ENCODE measurements at regions not wholly inside any gene's neighbourhood (a gene's known extent, or its start where the extent isn't known, plus 50 kb on each side); places are given as distances from the start of the nearest gene placed in this dataset.

DNA sequence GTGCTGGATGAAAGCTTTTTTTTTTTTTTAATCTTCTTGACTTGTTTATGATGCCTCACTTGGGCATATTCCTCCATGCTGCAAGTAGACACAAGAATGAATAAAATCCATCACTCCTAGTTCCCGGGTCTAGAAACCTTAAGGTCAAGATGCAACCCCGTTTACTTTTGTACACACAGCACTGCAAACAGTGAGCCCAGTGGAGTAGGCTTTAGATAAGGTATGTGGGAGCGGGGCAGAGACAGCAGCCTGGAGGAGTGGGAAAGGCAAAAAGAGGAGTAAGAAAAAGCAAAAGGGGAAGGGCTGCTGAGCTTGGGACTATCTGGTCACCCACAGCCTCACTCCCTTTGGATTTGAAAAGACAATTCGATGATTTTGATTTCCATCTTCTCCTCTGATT is 429.8 kb upstream of the ARGLU1 start:
- DNase-seq (ENCODE audit: low spot score) (no peak), ATAC-seq (no peak; the same call in 1 of the 2 replicates)
- ChIA-PET CTCF (no interaction called here), POLR2A (interaction anchor here (0.6 kb wide), 1 partner anchor 28 kb away, joined by 3 read pairs; no protein-coding TSS in a partner anchor)
- Mint-ChIP-seq H3K4me1 (no peaks in the 10 kb centered on the region), H3K27ac (no peak overlapping the region), H3K27me3 (ENCODE audit: low read depth) (no peaks in the 10 kb centered on the region), H3K9me3 (0 out of 2 replicates have a peak, but pooled peaks cover 2% of the 10 kb centered on the region), H3K36me3 (no peaks in the 10 kb centered on the region), H3K4me3 (no peak overlapping the region)
- TF ChIP-seq MXD4 (CRISPR knock-in tag; IDR thresholded peaks at IDR 0.05; ENCODE audit: borderline replicate concordance) (no peak), ZMAT4 (CRISPR knock-in tag; IDR thresholded peaks at IDR 0.05) (no peak), ZNF423 (CRISPR knock-in tag; IDR thresholded peaks at IDR 0.05) (no peak)
- TF ChIP-seq, protein P1, sequence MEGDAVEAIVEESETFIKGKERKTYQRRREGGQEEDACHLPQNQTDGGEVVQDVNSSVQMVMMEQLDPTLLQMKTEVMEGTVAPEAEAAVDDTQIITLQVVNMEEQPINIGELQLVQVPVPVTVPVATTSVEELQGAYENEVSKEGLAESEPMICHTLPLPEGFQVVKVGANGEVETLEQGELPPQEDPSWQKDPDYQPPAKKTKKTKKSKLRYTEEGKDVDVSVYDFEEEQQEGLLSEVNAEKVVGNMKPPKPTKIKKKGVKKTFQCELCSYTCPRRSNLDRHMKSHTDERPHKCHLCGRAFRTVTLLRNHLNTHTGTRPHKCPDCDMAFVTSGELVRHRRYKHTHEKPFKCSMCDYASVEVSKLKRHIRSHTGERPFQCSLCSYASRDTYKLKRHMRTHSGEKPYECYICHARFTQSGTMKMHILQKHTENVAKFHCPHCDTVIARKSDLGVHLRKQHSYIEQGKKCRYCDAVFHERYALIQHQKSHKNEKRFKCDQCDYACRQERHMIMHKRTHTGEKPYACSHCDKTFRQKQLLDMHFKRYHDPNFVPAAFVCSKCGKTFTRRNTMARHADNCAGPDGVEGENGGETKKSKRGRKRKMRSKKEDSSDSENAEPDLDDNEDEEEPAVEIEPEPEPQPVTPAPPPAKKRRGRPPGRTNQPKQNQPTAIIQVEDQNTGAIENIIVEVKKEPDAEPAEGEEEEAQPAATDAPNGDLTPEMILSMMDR (IDR thresholded peaks at IDR 0.05), result no peak

GRCh38 chr13:106996867-106997618 is 429.1 kb upstream of the ARGLU1 start:
- H3K4me3 Mint-ChIP-seq, result no peak overlapping the region
- 0 out of 2 replicates have a peak, but pooled peaks cover 6% of the 10 kb centered on the region for H3K9me3 Mint-ChIP-seq
- no peak for DNase-seq (ENCODE audit: low spot score)
- H3K4me1 Mint-ChIP-seq, result no peaks in the 10 kb centered on the region
- TF ChIP-seq ZNF671 (CRISPR knock-in tag; IDR thresholded peaks at IDR 0.05) (no peak), ZNF423 (CRISPR knock-in tag; IDR thresholded peaks at IDR 0.05) (no peak), FOXP1 (CRISPR knock-in tag; IDR thresholded peaks at IDR 0.05; ENCODE audit: borderline replicate concordance) (no peak)
- H3K36me3 Mint-ChIP-seq, result no peaks in the 10 kb centered on the region
- no peak for ATAC-seq
- H3K27me3 Mint-ChIP-seq (ENCODE audit: low read depth), result no peaks in the 10 kb centered on the region
- POLR2A ChIA-PET, result interaction anchor here (0.6 kb wide), 1 partner anchor 28 kb away, joined by 3 read pairs; no protein-coding TSS in a partner anchor
- CTCF ChIA-PET, result no interaction called here
- no peak overlapping the region for H3K27ac Mint-ChIP-seq

DNA sequence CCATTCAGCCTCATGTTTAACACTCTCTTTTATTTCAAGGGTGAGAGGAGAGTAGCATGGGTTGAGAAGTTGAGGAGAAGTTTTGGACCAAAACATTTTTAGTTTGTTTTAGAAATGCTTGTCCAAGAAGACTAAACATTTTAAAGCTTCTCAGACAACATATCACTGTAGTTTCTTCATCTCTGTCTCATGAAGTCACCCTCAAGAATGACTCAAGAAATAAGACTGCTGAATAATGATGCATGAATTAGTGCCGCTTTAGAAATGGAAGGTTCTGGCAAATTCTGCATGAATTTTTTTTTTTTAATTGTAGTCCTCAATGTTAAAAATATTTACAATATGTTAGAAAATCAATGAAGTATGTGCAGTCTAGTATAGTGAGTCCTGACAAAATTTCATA is 422.7 kb upstream of the ARGLU1 start:
- DNase-seq (ENCODE audit: low spot score) (no peak), ATAC-seq (no peak)
- TF ChIP-seq, protein P2, sequence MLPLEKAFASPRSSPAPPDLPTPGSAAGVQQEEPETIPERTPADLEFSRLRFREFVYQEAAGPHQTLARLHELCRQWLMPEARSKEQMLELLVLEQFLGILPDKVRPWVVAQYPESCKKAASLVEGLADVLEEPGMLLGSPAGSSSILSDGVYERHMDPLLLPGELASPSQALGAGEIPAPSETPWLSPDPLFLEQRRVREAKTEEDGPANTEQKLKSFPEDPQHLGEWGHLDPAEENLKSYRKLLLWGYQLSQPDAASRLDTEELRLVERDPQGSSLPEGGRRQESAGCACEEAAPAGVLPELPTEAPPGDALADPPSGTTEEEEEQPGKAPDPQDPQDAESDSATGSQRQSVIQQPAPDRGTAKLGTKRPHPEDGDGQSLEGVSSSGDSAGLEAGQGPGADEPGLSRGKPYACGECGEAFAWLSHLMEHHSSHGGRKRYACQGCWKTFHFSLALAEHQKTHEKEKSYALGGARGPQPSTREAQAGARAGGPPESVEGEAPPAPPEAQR (CRISPR knock-in tag; IDR thresholded peaks at IDR 0.05), result no peak
- TF ChIP-seq ETV6 (CRISPR knock-in tag; IDR thresholded peaks at IDR 0.05) (no peak), NR3C1 (CRISPR knock-in tag; conservative IDR thresholded peaks at IDR 0.05; ENCODE audit: low read depth) (no peak), TP53 (CRISPR knock-in tag; IDR thresholded peaks at IDR 0.05) (no peak), ZBTB21 (CRISPR knock-in tag; IDR thresholded peaks at IDR 0.05; ENCODE audit: borderline replicate concordance) (no peak)
- Mint-ChIP-seq H3K27ac (no peak overlapping the region), H3K27me3 (ENCODE audit: low read depth) (no peaks in the 10 kb centered on the region), H3K4me3 (no peak overlapping the region), H3K9me3 (0 out of 2 replicates have a peak, but pooled peaks cover 6% of the 10 kb centered on the region), H3K4me1 (peaks cover 15% of the 10 kb centered on the region), H3K36me3 (no peaks in the 10 kb centered on the region)
- ChIA-PET POLR2A (no interaction called here), CTCF (no interaction called here)

DNA sequence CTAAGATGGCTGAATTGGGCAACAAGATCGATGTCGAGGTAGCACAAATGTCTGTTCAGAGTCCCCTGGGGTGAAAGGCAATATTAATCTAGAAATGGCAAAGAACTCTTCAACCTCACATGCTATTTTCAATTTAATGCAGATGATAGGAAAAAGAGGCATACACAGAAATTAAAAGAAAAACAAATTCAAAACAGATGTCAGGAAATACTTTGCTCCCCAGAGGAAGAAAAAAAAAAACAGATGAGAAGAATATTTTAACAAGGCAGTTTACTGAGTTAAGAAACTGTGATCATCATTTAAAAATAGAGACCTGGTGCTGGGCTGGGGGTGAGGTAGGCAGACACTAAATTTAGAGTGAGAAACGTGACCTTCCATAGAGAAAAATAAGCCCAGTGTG is 421.9 kb upstream of the ARGLU1 start:
- Mint-ChIP-seq H3K4me1 (peaks cover 22% of the 10 kb centered on the region), H3K36me3 (no peaks in the 10 kb centered on the region), H3K27ac (no peak overlapping the region), H3K27me3 (ENCODE audit: low read depth) (no peaks in the 10 kb centered on the region), H3K9me3 (0 out of 2 replicates have a peak, but pooled peaks cover 6% of the 10 kb centered on the region), H3K4me3 (no peak overlapping the region)
- ATAC-seq, result no peak
- ChIA-PET CTCF (no interaction called here), POLR2A (no interaction called here)
- DNase-seq (ENCODE audit: low spot score), result no peak
- TF ChIP-seq ZNF416 (CRISPR knock-in tag; IDR thresholded peaks at IDR 0.05) (no peak), MYBL2 (CRISPR knock-in tag; IDR thresholded peaks at IDR 0.05) (no peak), ZNF281 (CRISPR knock-in tag; IDR thresholded peaks at IDR 0.05) (no peak), GABPB1 (CRISPR knock-in tag; IDR thresholded peaks at IDR 0.05) (no peak)
